ENCODE measurements at regions not wholly inside any gene's neighbourhood (a gene's known extent, or its start where the extent isn't known, plus 50 kb on each side); places are given as distances from the start of the nearest gene placed in this dataset.

DNA sequence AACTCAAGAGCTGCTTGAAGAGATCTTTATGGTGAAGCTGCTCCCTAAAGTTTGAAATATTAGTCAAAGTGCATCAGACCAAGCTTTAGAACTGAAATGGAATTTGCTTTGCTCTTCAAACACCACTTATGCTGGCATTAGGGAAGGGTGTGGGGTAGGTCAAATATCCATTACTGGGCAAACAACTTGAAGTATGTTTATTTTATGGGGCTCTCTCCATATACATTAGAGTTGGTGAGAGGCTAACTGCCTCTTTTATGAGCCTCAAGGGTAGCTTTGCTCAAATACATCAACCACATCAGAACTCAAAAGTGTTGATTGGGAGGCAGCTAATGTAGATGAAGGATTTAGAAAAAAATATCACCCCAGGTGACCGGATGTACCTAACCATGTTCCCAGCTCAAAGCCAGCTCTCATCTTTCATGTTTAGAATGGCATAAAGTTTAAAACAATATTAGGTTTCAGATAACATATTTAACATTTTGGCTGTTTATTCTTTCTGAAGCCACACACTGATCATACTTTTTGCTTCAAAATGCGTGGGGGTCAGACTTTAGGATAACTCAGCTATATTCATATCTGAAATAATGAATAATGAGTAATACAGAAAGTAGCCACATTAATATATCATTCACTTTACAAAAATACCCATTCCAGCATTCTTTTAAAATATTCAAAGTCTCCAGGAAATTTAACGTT lies 318.6 kb downstream of the PTEN start:
- WGBS, 2 experiments (ENCODE audit: extremely low coverage in 1 of 2, insufficient coverage in 1 of 2, insufficient read length in 1 of 2, insufficient replicate concordance in 2 of 2, low coverage in 1 of 2, low lambda C conversion rate in 2 of 2, missing lambda C conversion rate in 1 of 2): 93 to 100% methylated on average over 1 to 3 of the region's 3 CpGs
- no peak overlapping the region for H2AK5ac ChIP-seq (ENCODE audit: low read depth, low read length)
- H3K4ac ChIP-seq (replicated peaks; ENCODE audit: insufficient read length, low read depth, low read length): no peak overlapping the region
- no peak overlapping the region for H3K4me2 ChIP-seq (ENCODE audit: insufficient read depth in 1 of 2, low read depth in 2 of 2, low read length in 2 of 2)
- no peak overlapping the region for H2BK120ac ChIP-seq (replicated peaks; ENCODE audit: low read depth, low read length)
- no peak overlapping the region for H2AFZ ChIP-seq (ENCODE audit: low read length)
- no peak for FAIRE-seq
- DNase-seq (ENCODE audit: low read depth in 1 of 2, low spot score in 2 of 2): no peak
- H3K9me3 ChIP-seq (ENCODE audit: insufficient read depth in 2 of 2, low read depth in 1 of 2, low read length in 1 of 2): no peaks in the 10 kb centered on the region
- H3K4me1 ChIP-seq (replicated peaks in 1 of 4; ENCODE audit: control insufficient read depth in 3 of 4, insufficient read depth in 4 of 4, low read length in 3 of 4): peaks cover 0 to 2% (median 0%) of the 10 kb centered on the region in 4 experiments; a peak in 1 of 7 replicates
- POLR2A ChIA-PET (ENCODE audit: partially characterized antibody): no interaction called here
- H3K56ac ChIP-seq (replicated peaks; ENCODE audit: insufficient read length, low read depth, low read length): no peak overlapping the region
- CTCF ChIA-PET (ENCODE audit: partially characterized antibody): interaction anchor here (1.2 to 1.7 kb wide), 3 partner anchors 13 to 137 kb away, joined by 4 read pairs; no protein-coding TSS in a partner anchor
- H3K27me3 ChIP-seq (replicated peaks in 1 of 4; ENCODE audit: control insufficient read depth in 3 of 4, extremely low read depth in 1 of 4, insufficient read depth in 3 of 4, low read length in 3 of 4): no peaks in the 10 kb centered on the region
- no peak overlapping the region for H4K8ac ChIP-seq (ENCODE audit: extremely low read depth, insufficient read depth, low read length)
- no peak overlapping the region for H3K4me3 ChIP-seq (ENCODE audit: extremely low read depth in 1 of 4, insufficient read depth in 2 of 4, low read depth in 3 of 4, low read length in 4 of 4)
- no peak overlapping the region for H4K5ac ChIP-seq (ENCODE audit: insufficient read length, low read depth, low read length)
- H3K27ac ChIP-seq (ENCODE audit: low read depth, low read length): no peak overlapping the region
- peak overlapping the region in 1 of 4 experiments; percentile 34; a peak in 1 of 7 replicates for H3K9ac ChIP-seq (replicated peaks in 1 of 4; ENCODE audit: extremely low read depth in 1 of 4, low read depth in 3 of 4, low read length in 3 of 4)
- H3K14ac ChIP-seq (ENCODE audit: insufficient read length): no peak overlapping the region
- H2BK15ac ChIP-seq (ENCODE audit: low read length): no peak overlapping the region
- H3K23ac ChIP-seq (ENCODE audit: insufficient read length): no peak overlapping the region
- H2BK12ac ChIP-seq (ENCODE audit: low read depth, low read length): no peak overlapping the region
- no peak overlapping the region for H4K91ac ChIP-seq (replicated peaks; ENCODE audit: insufficient read length, low read length)
- no peaks in the 10 kb centered on the region for H3K79me2 ChIP-seq (ENCODE audit: control insufficient read depth in 1 of 2, insufficient read depth in 2 of 2, low read length in 2 of 2)
- no peaks in the 10 kb centered on the region for H3K79me1 ChIP-seq (ENCODE audit: low read depth, low read length)
- H2BK20ac ChIP-seq (ENCODE audit: low read length): no peak overlapping the region
- H4K20me1 ChIP-seq (replicated peaks in 1 of 2; ENCODE audit: control insufficient read depth in 1 of 2, insufficient read depth in 2 of 2, low read length in 2 of 2): no peaks in the 10 kb centered on the region
- no peaks in the 10 kb centered on the region for H3K36me3 ChIP-seq (ENCODE audit: control insufficient read depth in 2 of 4, insufficient read depth in 4 of 4, low read length in 3 of 4)
- no peak overlapping the region for H3K18ac ChIP-seq (ENCODE audit: extremely low read depth, low read length)
- no peak overlapping the region for H2BK5ac ChIP-seq (ENCODE audit: low read depth, low read length)
- no peaks in the 10 kb centered on the region for H3K23me2 ChIP-seq (ENCODE audit: low read depth, low read length)
- TF ChIP-seq CHD2 (IDR thresholded peaks at IDR 0.05; ENCODE audit: low read length) (no peak), RBBP5 (IDR thresholded peaks at IDR 0.05; ENCODE audit: borderline replicate concordance, low read depth, low read length) (no peak), CTBP2 (IDR thresholded peaks at IDR 0.05; ENCODE audit: borderline replicate concordance, insufficient read depth, insufficient read length, low read length) (no peak), TAF1 (IDR thresholded peaks at IDR 0.05; ENCODE audit: low read depth, low read length) (no peak), SP4 (IDR thresholded peaks at IDR 0.05; ENCODE audit: low read length) (no peak), EGR1 (IDR thresholded peaks at IDR 0.05; ENCODE audit: borderline replicate concordance, low read depth, low read length) (no peak), ZNF274 (IDR thresholded peaks at IDR 0.05; ENCODE audit: borderline replicate concordance, extremely low read depth, low read length) (no peak), RFX5 (IDR thresholded peaks at IDR 0.05; ENCODE audit: borderline replicate concordance, low read depth, low read length) (no peak), POLR2A (IDR thresholded peaks at IDR 0.05; ENCODE audit: control extremely low read depth in 1 of 2, low read depth in 2 of 2, low read length in 2 of 2) (no peak), EZH2 (IDR thresholded peaks at IDR 0.05; ENCODE audit: low read depth, low read length, severe bottlenecking) (no peak)
- TF ChIP-seq, protein P1, sequence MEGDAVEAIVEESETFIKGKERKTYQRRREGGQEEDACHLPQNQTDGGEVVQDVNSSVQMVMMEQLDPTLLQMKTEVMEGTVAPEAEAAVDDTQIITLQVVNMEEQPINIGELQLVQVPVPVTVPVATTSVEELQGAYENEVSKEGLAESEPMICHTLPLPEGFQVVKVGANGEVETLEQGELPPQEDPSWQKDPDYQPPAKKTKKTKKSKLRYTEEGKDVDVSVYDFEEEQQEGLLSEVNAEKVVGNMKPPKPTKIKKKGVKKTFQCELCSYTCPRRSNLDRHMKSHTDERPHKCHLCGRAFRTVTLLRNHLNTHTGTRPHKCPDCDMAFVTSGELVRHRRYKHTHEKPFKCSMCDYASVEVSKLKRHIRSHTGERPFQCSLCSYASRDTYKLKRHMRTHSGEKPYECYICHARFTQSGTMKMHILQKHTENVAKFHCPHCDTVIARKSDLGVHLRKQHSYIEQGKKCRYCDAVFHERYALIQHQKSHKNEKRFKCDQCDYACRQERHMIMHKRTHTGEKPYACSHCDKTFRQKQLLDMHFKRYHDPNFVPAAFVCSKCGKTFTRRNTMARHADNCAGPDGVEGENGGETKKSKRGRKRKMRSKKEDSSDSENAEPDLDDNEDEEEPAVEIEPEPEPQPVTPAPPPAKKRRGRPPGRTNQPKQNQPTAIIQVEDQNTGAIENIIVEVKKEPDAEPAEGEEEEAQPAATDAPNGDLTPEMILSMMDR (IDR thresholded peaks at IDR 0.05; ENCODE audit: control extremely low read depth in 1 of 3, insufficient read depth in 1 of 3, low read depth in 1 of 3, low read length in 3 of 3): no peak

Measured in H1 (cell line).